HG02763 (cell line): ENCODE measurements at regions not wholly inside any gene's neighbourhood (a gene's known extent, or its start where the extent isn't known, plus 50 kb on each side); places are given as distances from the start of the nearest gene placed in this dataset.
A peak's percentile ranks its signal among the peaks of the same experiment; 100 is the strongest.

Experiments used
- ATAC-seq: cut with Tn5 transposase; IDR thresholded peaks from one replicate; pipeline ENCODE4 v1.9.1; 2021; ENCODE audit warnings: mild to moderate bottlenecking, moderate library complexity; ENCODE audit not compliant: unreplicated experiment

DNA sequence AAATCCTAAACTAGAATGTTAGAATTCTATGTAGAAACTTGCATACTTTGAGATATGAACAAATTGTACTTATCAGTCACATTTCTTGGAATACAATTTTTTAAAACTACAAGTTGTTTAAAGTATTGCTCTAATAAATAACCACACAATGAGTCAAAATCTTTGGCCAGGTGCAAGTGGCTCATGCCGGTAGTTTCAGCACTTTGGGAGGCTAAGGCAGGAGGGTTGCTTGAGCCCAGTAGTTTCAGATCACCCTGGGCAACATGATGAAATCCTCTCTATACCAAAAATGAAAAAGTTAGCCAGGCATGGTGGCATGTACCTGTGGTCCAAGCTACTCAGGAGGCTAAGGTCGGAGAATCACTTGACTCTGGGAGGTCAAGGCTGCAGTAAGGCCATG is 257.8 kb downstream of the COX7C start:
- no peak for ATAC-seq

DNA sequence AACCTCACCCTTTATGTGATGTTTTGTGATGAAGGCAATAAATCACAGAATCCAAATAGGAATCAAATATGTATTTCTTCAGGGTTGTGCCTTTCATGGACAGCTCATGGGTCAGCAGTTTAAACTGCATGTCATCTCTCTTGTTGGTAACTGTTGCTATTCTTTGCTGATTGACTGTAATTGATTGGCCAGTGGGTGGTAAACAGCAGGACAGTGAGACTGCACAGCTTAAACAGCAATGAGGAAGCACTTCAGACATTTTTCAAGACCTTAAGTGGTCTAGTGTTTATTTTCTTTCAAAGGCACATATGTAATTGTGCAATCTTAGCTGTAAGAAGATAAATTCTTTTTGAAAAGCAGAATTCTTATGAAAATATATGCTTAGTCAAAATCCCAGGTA is 260.5 kb downstream of the COX7C start:
- ATAC-seq = no peak

DNA sequence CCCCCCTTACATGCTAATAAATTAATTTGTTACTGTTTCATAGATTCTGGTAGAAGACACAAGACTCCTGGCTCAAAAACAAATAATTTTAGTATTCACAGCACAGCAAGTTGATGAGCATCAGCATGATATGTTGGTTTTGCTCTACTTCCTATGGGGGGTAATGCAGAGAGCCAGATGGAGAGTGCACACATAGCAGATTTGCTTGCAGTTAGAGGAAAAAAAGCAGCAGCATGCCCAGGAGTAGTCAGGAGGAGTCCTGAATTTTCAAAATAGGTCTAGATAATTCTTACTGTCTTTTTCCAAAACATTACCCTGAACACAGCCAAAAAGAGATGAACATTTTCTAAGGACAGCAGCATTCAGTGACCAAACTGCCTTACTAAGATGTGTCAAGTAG is 261.3 kb downstream of the COX7C start:
- no peak for ATAC-seq

- no peak for ATAC-seq
Measured at GRCh38 chr5:86880344-86880743, 262.6 kb downstream of the COX7C start.

GRCh38 chr5:86880785-86881492 is 263.2 kb downstream of the COX7C start:
- ATAC-seq = peak; percentile 86

DNA sequence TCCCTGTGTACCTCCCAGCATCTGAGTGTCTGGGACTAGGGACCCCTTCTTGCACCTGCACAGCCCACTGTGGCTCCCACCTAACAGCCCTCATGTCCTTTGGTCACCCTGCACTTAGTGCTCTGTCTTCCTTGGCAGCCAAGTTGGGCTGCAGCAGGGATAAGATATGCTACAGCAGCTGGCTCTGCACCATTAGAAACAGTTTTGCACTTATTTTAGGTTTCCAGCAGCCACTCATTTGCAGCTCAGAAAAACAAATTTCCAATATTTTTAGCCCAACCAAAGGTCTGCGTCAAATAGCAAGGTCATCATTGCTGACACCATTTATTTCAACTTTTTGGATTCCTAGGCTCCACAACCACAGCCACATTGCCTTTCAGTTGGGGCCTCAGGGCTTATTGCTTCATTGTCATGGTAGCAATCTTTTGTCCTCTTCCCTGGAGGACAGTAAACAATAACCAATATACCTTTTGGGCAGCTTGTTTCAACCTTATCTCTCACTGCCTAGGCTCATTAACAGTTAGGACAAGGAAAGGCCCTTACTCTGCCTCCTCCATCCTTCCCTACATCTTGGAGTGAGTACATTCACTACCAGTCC is 263.9 kb downstream of the COX7C start:
- ATAC-seq = no peak

- ATAC-seq = no peak
Measured at GRCh38 chr5:86884608-86885007, 266.9 kb downstream of the COX7C start.

GRCh38 chr5:86885011-86885410 is 267.3 kb downstream of the COX7C start:
- no peak for ATAC-seq

- no peak for ATAC-seq
Measured at GRCh38 chr5:86885489-86886230, 267.9 kb downstream of the COX7C start.

GRCh38 chr5:86890375-86890774 is 272.6 kb downstream of the COX7C start:
- ATAC-seq = no peak

DNA sequence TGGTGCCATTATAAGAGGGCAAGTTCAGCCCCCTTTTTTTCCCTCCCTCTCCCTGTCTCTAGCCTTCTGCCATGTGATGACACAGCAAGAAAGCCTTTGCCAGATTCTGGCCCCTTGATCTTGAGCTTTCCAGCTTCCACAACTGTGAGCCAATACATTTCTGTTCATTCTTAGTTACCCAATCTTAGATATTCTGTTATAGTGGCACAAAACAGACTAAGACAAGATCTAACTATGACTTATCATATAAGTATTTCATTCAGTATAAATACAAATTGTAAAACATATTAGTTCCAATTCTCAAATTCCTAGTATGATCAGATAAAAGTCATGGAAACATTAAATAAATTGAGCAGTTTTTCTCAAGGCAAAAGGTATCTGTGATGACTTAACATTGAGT is 276.3 kb downstream of the COX7C start:
- no peak for ATAC-seq

- no peak for ATAC-seq
Measured at GRCh38 chr5:86896916-86897315, 279.2 kb downstream of the COX7C start.

GRCh38 chr5:86909418-86910295 is 291.9 kb downstream of the COX7C start:
- no peak for ATAC-seq

DNA sequence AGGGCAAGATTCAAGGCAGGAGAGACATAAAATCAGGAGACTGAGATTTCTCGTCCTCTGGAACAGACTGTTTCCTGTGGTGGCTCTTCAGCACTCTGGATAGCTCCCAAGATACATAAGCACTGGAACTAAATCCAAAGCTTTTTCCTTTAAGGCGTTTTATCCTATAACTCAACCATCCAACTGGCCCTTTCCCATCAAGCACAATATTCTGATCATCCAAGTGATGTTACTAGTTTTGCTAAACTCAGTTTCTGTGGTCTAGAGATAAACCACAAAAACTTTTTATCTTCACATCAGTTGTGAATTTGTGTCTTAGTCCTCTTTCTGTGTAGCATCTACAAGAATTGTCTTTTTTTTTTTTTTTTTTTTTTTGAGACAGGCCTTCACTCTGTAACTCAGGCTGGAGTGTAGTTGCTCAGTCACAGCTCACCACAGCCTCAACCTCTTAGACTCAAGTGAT is 299.4 kb downstream of the COX7C start:
- no peak for ATAC-seq

DNA sequence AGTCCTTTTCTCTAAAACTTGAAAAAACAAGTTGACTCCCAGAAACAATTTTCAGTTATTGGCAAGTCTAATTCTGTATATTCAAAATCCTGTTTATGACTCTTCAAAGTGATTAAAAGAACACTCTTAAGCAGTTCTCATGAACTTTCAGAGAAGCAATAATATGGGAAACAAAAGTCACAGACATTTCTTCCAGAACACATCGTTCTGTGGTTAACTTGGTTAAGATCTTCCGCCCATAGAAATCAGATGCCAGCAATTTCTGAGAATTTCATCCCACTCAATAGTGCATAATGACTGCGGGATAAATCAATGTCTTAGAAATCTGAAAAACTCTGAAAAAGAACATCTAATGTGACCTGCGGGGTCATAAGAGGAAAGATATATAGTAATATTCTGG is 300.5 kb downstream of the COX7C start:
- no peak for ATAC-seq

- ATAC-seq = no peak
Measured at GRCh38 chr5:86926033-86926432, 308.3 kb downstream of the COX7C start.

- ATAC-seq = no peak
Measured at GRCh38 chr5:86929123-86929766, 311.5 kb downstream of the COX7C start.

GRCh38 chr5:86951761-86952160 is 315.9 kb upstream of the RASA1 start:
- no peak for ATAC-seq

DNA sequence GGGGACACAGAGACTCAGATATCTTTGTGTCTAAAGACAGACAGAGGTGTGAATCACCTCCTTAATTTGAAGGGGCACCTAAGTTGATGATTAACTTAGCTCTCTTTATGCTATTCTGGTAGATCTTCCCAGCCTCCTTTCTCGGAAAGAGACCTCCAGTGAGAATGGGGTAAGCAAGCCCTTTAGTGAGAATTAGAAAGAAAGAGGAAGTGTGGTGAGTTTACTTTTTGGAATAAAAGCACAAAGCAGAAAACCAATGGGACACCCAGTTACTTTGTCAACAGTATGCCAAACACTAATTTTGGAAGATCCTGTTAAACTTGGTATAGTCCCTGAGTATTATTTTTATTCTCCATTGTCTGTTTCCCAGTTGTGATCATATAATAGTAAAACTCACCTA is 302.8 kb upstream of the RASA1 start:
- ATAC-seq = no peak

- ATAC-seq = no peak
Measured at GRCh38 chr5:86968301-86968753, 299.4 kb upstream of the RASA1 start.
